GM21825 (cell line): ENCODE measurements at regions not wholly inside any gene's neighbourhood (a gene's known extent, or its start where the extent isn't known, plus 50 kb on each side); places are given as distances from the start of the nearest gene placed in this dataset.

Experiments used
- ATAC-seq: cut with Tn5 transposase; IDR thresholded peaks from one replicate; pipeline ENCODE4 v1.9.1; 2021; ENCODE audit warnings: mild to moderate bottlenecking, moderate library complexity; ENCODE audit not compliant: unreplicated experiment

DNA sequence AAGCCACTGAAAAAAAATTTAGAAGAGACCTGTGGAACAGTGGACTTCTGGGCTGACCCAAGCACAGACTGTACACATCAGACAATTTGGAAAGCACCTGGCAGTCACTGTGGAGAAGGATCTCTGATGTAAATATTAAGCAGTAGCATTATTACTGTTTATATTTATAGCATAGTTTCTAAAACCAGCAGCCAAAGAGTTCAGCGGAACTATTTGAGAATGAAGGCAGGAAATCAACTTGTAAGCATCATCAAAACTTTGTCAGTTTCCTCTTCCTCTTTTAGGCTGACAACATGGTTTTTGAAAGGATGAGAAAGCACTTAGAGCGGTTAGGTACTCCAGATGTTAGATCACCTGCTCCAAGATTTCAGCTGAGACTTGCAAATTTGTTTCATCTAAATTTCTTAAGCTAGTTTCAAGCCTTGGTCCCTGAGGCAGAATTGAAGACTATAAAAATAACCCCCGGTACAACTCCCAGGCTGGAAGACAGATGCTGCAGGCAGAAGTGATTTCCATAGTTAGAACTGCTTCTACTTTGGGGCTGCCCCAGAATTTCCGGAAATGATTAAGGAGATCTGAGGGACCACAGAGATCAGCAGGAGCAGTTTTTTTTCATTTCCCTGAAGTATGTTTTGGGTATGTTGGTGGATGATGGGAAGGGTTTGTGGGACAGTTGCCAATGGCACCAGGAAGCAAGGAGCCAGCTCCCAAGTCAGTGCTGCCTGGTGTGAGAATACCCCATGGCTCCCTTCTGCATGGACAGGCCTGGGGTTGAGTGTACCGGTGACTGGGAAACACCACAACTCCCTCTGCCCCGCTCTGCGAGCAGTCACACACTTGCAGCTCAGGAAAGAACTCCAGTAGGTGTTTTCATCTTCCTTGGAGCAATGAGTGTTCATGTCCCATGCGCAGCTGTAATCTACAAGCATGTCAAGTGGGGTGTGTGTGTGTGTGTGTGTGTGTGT is 354.5 kb downstream of the NUAK1 start:
- peak; percentile 81 for ATAC-seq

GRCh38 chr12:105793421-105793820 is 345.3 kb downstream of the NUAK1 start:
- ATAC-seq = no peak

GRCh38 chr12:105798256-105798845 is 340.4 kb downstream of the NUAK1 start:
- no peak for ATAC-seq

DNA sequence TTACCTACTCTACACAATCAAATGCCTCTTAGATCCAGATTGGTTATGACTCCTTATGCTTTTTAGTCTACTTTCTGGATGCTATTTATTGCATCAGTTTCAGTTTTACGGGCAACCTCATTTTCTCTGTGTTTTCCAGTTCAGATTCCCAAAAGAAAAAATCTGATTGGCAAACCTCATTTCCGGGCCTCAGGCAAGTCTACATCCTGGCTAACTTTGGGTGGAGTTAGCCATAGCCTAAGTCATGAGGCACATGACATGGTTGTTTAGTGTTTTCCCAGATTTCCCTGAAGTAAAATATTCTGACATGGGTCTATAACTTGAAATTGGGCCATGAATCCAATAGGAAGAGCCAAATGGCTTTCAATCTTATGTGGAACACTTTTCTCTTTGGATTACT is 339.7 kb downstream of the NUAK1 start:
- ATAC-seq = no peak

DNA sequence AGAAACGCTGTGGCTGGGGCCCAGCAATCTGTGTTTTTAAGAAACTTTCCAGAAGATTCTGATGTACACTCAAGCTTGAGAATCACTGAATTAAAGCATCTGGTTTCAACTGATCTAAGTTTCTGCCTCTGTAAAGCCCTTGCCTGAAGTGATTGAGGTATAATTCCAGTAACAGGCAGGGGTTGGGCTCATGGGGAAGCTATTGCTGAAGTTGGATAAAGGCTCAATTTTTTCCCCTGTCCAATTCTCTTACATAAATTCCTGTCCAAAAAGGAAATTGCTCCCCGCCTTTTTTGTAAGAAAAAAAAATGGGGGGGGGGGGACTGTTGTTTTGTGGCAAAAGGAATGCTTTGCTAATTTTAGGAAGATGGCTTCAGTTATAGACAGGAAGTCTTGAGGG is 337.4 kb downstream of the NUAK1 start:
- ATAC-seq = no peak

DNA sequence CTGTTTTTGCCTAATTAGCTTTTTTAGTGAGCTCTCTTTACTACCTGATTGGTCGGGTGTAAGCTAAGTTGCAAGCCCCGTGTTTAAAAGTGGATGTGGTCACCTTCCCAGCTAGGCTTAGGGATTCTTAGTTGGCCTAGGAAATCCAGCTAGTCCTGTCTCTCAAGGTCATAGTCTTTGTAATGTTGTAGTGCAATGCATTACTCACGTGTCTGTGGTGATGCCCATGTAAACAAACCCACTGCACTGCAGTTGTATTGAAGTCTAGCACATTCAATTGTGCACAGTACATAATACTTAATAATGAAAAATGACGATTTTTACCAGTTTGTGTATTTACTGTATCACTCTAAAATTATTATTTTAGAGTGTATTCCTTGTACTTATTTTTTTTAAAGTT is 335.5 kb downstream of the NUAK1 start:
- no peak for ATAC-seq

DNA sequence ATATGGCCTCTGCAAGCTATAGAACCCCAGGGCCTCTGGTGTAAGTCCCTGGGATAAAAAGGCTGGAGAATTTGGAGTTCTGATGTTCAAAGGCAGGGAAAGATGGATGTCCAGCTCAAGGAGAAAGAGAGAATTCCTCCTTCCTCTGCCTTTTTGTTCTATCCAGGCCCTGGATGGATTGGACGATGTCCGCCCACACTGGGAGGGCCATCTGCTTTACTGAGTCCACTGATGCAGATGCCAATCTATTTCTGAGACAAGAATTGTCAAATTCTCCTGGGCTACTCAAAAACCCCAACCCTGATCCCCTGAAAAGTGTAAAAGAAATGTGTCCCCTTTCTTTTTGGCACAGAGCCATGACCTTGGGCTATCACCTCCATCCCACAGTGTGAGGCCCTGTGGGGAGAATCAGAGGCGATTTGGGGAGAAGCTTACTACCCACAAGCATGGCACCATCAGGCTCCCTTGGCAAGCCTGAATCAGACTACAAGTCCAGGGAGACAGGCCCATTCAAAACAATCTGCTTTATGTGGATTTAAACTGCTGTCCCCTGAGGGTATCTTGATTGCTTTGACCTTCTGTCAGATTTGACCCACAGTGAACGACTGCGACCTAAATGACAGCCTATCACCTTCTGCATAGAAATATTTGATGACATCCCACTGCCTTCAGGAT is 334.0 kb downstream of the NUAK1 start:
- no peak for ATAC-seq

- ATAC-seq = no peak
Observed at GRCh38 chr12:105805730-105806399, 332.9 kb downstream of the NUAK1 start.

DNA sequence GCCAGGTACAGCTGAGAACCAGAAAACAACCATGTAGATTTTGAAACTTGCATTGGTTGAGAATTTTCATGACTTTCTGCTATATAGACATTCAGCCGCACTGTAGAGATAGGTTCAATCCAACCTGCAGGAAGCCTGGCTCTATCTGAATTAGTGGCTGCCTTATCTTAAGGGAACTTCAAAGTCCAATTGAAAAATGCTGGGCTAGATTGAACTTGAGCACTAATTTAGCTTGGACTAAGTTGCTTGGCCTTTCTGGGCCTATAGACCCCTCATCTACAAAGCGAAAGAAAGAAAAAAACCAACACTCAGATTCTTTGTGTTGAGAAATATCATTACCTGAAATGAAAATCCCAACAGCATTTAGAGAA is 332.4 kb downstream of the NUAK1 start:
- no peak for ATAC-seq

- no peak for ATAC-seq
Observed at GRCh38 chr12:105812366-105812765, 326.4 kb downstream of the NUAK1 start.

DNA sequence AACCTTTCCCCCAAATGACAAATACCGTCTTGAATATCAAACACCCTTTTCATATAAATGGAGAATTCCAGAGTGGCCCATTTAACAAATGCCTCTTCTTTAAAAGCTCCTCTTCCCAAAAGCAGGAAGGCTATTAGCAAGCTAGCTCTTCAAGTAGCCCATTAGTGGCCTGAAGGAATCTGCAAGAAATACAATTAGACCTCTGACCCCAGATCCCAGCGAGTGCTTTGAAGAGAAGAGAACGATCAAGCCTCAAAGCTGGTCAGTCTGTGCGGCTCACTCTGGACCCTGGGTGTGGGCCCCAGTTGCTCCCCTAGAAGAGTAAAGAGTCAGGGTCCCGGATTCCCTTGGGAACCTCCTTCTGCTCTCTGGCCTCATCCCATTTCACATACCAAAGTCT is 325.6 kb downstream of the NUAK1 start:
- ATAC-seq = no peak

- no peak for ATAC-seq
Observed at GRCh38 chr12:105814283-105814682, 324.5 kb downstream of the NUAK1 start.

- no peak for ATAC-seq
Observed at GRCh38 chr12:105819549-105819948, 319.2 kb downstream of the NUAK1 start.

GRCh38 chr12:105820429-105821125 is 318.2 kb downstream of the NUAK1 start:
- ATAC-seq = no peak

DNA sequence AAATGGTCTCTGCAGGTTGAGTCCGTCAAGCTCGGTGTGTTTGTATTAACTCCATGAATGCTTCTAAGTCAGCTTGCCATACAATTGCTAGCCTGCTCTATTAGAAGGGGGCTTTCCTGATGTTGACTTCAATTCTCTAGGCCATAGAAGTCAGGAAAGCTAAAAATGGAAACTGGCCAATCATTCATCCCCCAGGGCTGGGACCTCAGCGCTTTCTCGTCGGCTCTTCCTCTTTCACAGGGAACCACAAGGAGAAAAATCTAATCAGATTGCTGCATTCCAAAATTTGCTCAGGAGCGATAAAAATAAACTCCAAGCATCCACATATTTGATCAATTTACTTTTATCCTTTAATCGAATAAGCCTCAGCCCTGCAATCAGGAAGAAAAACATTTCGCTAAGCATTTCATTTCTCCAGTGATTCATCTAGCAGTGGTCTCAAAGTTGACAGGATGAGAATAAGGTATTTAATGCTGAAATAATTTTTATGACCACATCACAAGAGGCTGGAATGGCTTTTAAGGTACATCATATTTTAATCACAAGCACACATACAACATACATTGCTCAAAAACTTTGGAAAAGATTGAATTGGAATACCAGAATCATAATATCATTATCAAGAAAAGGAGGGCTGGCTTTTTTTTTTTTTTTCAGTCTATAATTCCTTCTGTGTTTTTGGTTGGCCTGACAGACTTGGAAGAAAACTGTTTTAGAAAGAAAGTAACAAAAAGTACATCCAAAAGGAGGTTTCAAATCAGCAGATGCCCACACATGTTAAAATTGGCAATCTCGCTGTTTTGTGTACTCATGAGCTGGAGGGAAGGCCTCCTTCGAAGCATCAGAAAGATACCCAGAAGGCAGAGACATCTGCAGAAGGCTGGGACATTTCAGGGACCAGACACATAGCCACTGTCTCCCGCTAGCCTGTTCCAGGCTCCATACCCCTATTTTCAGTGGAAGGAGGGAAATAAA is 316.3 kb downstream of the NUAK1 start:
- ATAC-seq = no peak

- ATAC-seq = no peak
Observed at GRCh38 chr12:105823810-105824209, 314.9 kb downstream of the NUAK1 start.

DNA sequence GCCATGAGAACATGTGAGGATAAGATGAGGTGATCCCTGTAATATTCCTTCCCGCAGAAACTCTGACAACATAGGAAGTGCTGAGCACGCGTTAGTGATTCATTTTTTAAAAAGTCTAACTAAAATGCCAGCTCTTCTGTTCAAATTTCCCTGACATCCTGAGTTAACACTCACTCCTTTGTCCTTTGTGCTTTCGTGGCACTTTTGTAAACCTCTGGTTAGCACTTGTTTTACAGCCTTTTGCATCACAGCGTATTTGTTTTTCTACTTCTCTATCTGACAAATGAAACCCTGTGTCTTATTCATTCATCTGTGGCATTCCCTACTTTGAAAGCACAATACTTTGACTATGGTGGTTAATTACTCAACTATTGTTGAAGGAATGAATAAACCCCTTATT is 313.6 kb downstream of the NUAK1 start:
- no peak for ATAC-seq

GRCh38 chr12:105831372-105831771 is 307.4 kb downstream of the NUAK1 start:
- no peak for ATAC-seq

DNA sequence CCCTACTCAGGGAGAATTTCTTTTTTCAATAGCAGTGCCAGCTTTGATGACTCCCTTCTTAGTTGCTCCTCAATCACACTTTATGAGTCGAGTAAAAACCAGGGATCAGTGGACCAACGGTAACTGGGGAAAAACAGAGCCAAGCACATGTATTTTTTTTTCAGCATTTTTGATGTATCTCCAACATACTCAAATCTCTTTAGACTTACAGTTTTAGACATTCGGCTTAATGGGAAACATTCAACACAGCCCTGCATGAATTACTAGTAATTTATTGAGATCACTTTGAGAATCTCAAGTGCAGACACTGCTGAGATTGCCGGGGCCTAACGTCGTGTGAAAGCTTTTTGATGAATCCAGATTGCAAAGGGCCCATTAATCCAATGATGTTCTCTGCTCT is 306.7 kb downstream of the NUAK1 start:
- ATAC-seq = no peak

DNA sequence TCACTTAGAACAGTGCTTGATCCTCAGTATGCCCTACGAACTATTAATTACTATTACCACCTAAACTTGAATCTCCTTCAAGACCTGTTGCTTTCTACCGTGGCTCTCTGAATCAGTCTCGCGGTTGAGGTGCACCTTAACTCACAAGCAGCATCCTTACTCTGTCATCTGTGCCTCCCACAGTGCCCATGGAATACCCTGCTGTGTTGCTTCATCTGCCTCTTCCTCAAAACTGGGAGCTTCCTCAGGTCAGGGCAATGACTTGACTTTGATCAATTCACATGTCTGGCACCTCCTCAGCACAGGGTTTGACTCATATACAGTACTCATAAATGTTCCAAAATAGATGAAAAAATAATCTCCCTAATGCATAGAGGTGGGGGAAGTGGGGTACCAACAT is 305.9 kb downstream of the NUAK1 start:
- no peak for ATAC-seq
